GM12875 (cell line): ENCODE measurements at regions not wholly inside any gene's neighbourhood (a gene's known extent, or its start where the extent isn't known, plus 50 kb on each side); places are given as distances from the start of the nearest gene placed in this dataset.

Experiments used
- H3K4me3 ChIP-seq: one replicate; pipeline ENCODE4 v1.5.1; 2011; ENCODE audit warnings: low read depth, low read length, control low read depth
- CTCF ChIP-seq: IDR thresholded peaks from 2 replicates; pipeline ENCODE4 v1.5.1; 2011; ENCODE audit warnings: low read depth, mild to moderate bottlenecking, control low read depth, inconsistent platforms, low read length, moderate library complexity, borderline replicate concordance; ENCODE audit not compliant: insufficient read depth

- H3K4me3 ChIP-seq = no peak overlapping the region
- no peak for TF ChIP-seq CTCF
Observed at GRCh38 chr17:70230850-70231640, 61.7 kb downstream of the KCNJ2 start.

GRCh38 chr17:70232466-70232865, 63.1 kb downstream of the KCNJ2 start:
- no peak overlapping the region for H3K4me3 ChIP-seq
- TF ChIP-seq CTCF = no peak

GRCh38 chr17:70235252-70235651, 65.9 kb downstream of the KCNJ2 start:
- no peak for TF ChIP-seq CTCF
- no peak overlapping the region for H3K4me3 ChIP-seq

- H3K4me3 ChIP-seq = no peak overlapping the region
- no peak for TF ChIP-seq CTCF
Observed at GRCh38 chr17:70238228-70238627, 68.9 kb downstream of the KCNJ2 start.

- no peak for TF ChIP-seq CTCF
- no peak overlapping the region for H3K4me3 ChIP-seq
Observed at GRCh38 chr17:70238646-70239045, 69.3 kb downstream of the KCNJ2 start.

- TF ChIP-seq CTCF = no peak
- no peak overlapping the region for H3K4me3 ChIP-seq
Observed at GRCh38 chr17:70239391-70239826, 70.1 kb downstream of the KCNJ2 start.

GRCh38 chr17:70241071-70241470, 71.7 kb downstream of the KCNJ2 start:
- H3K4me3 ChIP-seq = no peak overlapping the region
- TF ChIP-seq CTCF = no peak
